A549 (cell line): ENCODE measurements at regions not wholly inside any gene's neighbourhood (a gene's known extent, or its start where the extent isn't known, plus 50 kb on each side); places are given as distances from the start of the nearest gene placed in this dataset.

Experiments used
- CTCF ChIP-seq: fragments of >200 bp; sonication (Bioruptor Twin); formaldehyde crosslinking; IDR thresholded peaks from 3 replicates; pipeline ENCODE4 v1.5.1; 2016
- ELK1 ChIP-seq: fragments of 150-350 bp; IDR thresholded peaks from 2 replicates; pipeline ENCODE4 v1.6.1; 2014; ENCODE audit warnings: low read depth, mild to moderate bottlenecking, low read length
- FOSB ChIP-seq: fragments of 250-450 bp; sonication (Bioruptor Pico); IDR thresholded peaks from 2 replicates; pipeline ENCODE4 v1.5.0; 2020; ENCODE audit warnings: mild to moderate bottlenecking, moderate library complexity
- HDAC2 ChIP-seq: fragments of 200-600 bp; sonication (generic); IDR thresholded peaks from 2 replicates; pipeline ENCODE4 v1.6.1; 2016
- MAFK ChIP-seq: fragments of 450-650 bp; IDR thresholded peaks from 2 replicates; pipeline ENCODE4 v1.6.1; 2014; ENCODE audit not compliant: partially characterized antibody
- MYC ChIP-seq: IDR thresholded peaks from 2 replicates; pipeline ENCODE4 v1.6.1; 2012; ENCODE audit warnings: mild to moderate bottlenecking, inconsistent platforms, low read length, improper control_type of control experiment, borderline replicate concordance
- POLR2A ChIP-seq: IDR thresholded peaks from 2 replicates; pipeline ENCODE4 v1.6.1; 2012; ENCODE audit warnings: mild to moderate bottlenecking, low read length
- USF2 ChIP-seq: fragments of 450-650 bp; IDR thresholded peaks from 2 replicates; pipeline ENCODE4 v1.6.1; 2014; ENCODE audit warnings: antibody characterized with exemption
- ZC3H11A ChIP-seq: fragments of 450-650 bp; IDR thresholded peaks from 2 replicates; pipeline ENCODE4 v1.6.1; 2014; ENCODE audit warnings: antibody characterized with exemption, mild to moderate bottlenecking

GRCh38 chr13:65410791-65411190 is 1819.3 kb downstream of the PCDH9 start:
- TF ChIP-seq HDAC2 (no peak), POLR2A (no peak), CTCF (no peak), ELK1 (no peak), USF2 (no peak), MAFK (no peak), MYC (no peak), FOSB (CRISPR knock-in tag) (no peak), ZC3H11A (no peak)
